ENCODE measurements at regions not wholly inside any gene's neighbourhood (a gene's known extent, or its start where the extent isn't known, plus 50 kb on each side); places are given as distances from the start of the nearest gene placed in this dataset.
"Not testable (repeated sequence)": the region's sequence is repeated elsewhere in the genome, so short reads cannot be mapped to it uniquely, and the experiment has no call there.

DNA sequence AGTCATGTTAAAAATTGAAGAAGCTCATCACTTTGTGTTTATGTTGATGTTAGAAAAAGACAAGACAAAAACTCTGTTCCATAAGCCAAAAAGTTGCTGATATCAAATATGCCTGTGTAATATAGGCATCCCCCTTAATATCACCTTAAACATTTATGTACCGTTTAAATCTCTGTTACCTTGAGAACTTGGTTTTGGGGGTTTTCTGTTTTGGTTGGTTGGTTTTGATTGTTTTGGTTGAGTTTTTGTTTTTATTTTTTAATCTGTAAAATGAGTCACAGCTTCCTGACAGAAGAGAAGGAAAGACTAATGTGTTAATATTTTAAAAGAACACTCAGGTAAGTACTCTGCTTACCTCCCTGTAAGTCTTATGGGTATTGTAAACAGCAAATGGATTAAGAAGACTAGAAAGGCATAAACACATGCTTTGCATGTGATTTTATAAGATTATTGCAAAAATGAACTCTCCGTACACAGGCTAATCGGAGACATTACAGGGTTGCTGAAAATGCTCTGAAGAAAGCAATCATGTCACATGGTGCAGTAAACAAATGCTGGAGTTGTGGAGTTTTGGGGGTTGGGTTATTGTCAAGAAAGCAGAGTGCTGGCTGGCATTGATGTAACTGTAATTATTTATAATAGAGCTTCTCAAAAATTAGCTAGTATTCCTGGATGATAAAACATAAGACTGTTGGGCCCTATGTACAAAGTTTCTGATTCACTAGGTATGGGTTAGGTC, 69.5 kb upstream of the MBNL1 start:
- peak; percentile 50 for DNase-seq

DNA sequence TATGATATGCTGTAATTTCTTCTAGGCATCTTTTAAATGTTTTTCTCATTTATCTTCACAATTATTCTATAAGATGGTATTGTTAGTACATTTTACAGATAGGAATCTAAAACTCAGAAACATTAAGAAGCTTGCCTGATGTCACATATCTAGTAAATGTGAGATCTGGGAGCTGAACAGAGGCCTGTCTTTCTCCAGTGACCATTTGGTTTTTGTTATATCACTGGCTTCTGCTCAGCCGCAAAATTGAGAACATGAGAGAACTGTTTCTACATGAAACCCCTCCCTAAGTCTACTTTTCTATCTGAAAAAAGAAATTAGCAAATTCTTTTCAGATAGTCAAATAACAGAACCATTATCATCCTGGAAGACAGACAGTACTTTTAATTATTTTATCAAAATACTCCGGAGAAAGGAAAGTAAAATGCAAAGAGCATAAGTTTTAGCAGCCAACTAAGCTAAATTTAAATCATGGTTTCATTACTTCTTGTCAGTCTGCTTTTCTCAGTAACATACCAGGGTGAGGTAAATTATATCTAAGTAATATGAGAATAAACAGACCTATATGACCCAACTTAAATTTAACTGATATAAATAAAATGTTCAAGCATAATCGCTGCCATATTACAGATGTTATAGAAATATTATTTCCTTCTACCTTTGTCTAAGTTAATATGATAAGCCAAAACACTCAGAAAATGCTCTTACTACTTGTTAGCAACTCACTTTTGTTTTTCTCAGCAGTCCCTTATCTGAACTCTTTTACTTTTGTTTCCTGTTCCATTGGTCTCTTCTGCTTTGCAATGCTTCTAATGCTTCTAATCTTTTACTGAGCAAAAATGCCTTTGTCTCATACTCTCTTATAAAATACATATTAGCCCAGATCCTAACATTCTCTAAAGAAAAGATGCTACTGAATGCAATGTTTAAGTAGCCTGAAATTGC, 68.0 kb upstream of the MBNL1 start:
- no peak for DNase-seq

DNA sequence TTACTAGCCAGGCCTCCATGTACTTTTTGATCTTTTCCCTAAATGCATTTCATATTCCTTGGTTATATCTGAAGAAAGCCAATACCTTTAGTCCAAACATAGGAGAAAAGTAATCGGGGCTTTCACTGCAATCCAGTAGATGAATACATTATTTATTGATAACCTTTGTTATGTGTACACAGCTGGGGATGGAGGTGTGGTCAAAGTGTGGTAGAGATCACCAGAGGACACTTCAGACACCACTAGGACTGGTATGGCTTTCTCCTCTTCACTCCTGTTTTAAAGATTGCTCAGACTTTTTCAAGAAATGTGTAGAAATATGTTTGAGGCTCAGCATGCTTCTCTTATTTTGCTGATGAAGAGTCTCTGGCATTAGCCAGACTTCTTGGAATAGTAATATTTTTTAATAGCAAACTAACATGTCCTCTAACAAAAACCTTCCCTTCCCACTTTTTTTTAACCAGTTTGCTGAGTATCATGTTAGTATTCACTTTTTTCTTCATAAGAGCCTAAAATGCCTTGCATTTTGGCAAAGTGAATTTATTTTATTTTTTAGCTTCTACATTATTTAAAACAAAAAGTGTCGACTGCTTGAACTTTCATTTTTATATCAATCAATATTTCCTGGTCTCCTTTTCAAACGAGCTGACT, 65.6 kb upstream of the MBNL1 start:
- no peak for DNase-seq

- no peak for DNase-seq
Measured at GRCh38 chr3:152203652-152204051, 65.1 kb upstream of the MBNL1 start.

- no peak for DNase-seq
Measured at GRCh38 chr3:152204218-152204617, 64.5 kb upstream of the MBNL1 start.

- peak; percentile 75 for DNase-seq
Measured at GRCh38 chr3:152205097-152205593, 63.6 kb upstream of the MBNL1 start.

GRCh38 chr3:152206243-152206760, 62.4 kb upstream of the MBNL1 start:
- no peak for DNase-seq

DNA sequence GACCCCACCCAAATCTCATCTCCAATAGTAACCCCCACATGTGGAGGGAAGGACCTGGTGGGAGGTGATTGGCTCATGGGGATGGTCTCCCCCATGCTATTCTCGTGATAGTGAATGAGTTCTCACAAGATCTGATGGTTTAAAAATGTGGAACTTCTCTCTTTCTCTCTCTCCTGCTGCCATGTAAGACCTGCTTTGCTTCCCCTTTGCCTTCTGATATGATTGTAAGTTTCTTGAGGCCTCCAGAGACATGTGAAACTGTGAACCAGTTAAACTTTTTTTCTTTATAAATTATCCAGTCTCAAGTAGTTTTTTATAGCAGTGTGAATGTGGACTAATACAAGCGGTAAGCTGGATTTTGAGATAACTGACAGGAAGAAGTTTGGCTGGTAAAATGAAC, 60.3 kb upstream of the MBNL1 start:
- no peak for DNase-seq

DNA sequence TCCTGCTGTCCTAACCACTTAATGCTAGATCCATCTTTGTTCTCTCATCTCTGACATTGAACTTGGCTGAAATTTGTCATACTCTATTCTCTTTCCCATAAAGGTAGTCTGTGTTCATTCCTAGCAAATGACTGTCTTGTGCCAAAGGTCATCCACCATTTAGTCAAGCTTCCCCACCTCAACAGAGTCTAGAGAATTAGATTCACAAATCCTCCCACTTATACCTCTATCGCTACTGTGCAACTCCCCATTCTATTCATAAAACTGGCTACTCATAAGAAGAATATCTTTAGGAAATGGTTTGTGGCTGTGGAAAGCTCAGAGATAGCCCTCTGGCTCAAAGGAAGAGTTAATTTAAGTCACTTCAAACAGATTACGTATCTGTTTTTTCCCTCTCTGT, 59.7 kb upstream of the MBNL1 start:
- DNase-seq = no peak

GRCh38 chr3:152209776-152210175, 59.0 kb upstream of the MBNL1 start:
- no peak for DNase-seq

DNA sequence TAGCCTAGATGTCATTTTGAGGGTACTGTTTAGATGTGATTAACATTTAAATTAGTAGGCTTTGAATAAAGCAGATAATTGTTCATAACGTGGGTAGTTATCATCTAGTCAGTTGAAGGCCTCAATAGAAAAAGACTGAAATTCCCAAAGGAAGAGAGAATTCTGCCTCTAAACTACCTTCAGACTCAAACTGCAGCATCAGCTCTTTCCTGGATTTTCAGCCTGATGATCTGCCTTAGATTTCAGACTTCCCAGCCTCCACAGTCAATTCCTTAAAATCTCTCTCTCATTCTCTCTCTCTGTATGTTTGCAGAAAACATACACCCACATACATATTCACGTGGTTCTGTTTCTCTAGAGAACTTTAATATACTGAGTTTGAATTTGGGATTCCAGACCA, 58.0 kb upstream of the MBNL1 start:
- no peak for DNase-seq

DNA sequence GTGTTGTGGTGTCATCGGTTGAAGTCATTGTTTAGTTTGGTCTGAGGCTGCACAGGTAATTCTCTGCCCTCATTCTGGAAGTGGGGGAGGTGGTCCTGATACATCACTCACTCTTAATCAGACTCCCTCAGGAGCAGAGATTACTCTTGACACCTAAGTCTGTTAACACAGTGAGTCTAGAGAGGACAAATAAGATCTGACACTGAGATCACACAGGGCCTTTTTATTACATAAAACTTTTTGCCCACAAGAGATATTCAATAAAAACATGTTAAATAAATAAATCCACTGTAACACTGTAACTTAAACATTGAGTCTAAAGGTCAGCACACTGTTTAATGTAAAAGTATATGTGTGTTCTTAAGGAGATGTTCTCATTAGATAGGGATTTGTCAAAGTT, 57.1 kb upstream of the MBNL1 start:
- DNase-seq = no peak

GRCh38 chr3:152213203-152213602, 55.5 kb upstream of the MBNL1 start:
- DNase-seq = peak; percentile 48

- no peak for DNase-seq
Measured at GRCh38 chr3:152213938-152214337, 54.8 kb upstream of the MBNL1 start.

DNA sequence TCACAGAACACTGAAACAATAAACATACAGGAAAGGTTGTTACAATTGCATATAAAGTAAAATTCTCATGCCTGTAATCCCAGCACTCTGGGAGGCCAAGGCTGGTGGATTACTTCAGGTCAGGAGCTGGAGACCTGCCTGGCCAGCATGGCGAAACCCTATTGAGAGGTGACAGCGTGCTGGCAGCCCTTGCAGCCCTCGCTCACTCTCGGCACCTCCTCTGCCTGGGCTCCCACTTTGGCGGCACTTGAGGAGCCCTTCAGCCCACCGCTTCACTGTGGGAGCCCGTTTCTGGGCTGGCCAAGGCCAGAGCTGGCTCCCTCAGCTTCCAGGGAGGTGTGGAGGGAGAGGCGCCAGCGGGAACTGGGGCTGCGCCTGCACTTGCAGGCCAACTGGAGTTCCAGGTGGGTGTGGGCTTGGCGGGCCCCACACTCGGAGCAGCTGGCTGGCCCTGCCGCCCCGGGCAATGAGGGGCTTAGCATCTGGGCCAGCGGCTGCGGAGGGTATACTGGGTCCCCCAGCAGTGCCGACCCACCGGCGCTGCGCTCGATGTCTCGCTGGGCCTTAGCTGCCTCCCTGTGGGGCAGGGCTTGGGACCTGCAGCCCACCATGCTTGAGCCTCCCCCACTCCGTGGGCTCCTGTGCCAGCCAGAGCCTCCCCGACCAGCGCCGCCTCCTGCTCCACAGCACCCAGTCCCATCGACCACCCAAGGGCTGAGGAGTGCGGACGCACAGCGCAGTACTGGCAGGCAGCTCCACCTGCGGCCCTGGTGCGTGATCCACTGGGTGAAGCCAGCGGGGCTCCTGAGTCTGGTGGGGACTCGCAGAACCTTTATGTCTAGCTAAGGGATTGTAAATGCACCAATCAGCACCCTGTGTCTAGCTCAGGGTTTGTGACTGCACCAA, 51.5 kb upstream of the MBNL1 start:
- DNase-seq = not testable (repeated sequence)

GRCh38 chr3:152218602-152219001, 50.1 kb upstream of the MBNL1 start:
- DNase-seq = peak; percentile 58

Measured in suppressor macrophage treated with lipopolysaccharide for 4 hours (primary cell).